ENCODE measurements at regions not wholly inside any gene's neighbourhood (a gene's known extent, or its start where the extent isn't known, plus 50 kb on each side); places are given as distances from the start of the nearest gene placed in this dataset.

- DNase-seq = no peak
- H3K36me3 ChIP-seq = no peaks in the 10 kb centered on the region
- TF ChIP-seq CTCF (IDR thresholded peaks at IDR 0.05; ENCODE audit: borderline replicate concordance) = no peak
- intact Hi-C loops (cut with micrococcal nuclease) = no loop called here
- H3K27me3 ChIP-seq (ENCODE audit: low read depth) = no peaks in the 10 kb centered on the region
- H3K9me3 ChIP-seq (replicated peaks) = no peaks in the 10 kb centered on the region
- no peaks in the 10 kb centered on the region for H3K4me1 ChIP-seq
- no peak overlapping the region for H3K27ac ChIP-seq (replicated peaks)
- no peak overlapping the region for H3K4me3 ChIP-seq
Measured at GRCh38 chr4:124386648-124387047, 325.9 kb downstream of the ANKRD50 start.

DNA sequence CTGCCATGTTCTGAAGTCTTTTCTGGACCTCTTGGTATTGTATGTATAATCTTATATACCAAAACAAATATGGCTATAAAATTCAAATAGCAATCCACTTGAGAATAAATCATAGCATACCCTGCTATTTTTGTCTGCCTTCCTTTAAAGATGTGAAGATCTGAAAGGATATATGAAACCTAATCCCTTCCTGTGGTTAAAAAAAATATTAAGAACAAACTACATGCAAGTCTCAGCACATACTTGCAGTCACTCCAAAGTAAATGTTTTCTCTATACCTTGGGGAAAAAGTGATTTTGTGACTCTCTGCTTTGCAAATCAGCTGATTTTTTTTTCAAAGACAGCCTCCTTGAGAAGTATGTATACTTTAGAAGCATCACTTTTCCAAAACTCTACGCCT is 322.9 kb downstream of the ANKRD50 start:
- H3K4me3 ChIP-seq = no peak overlapping the region
- intact Hi-C loops (cut with micrococcal nuclease) = no loop called here
- no peaks in the 10 kb centered on the region for H3K4me1 ChIP-seq
- H3K36me3 ChIP-seq = no peaks in the 10 kb centered on the region
- H3K9me3 ChIP-seq (replicated peaks) = peaks cover 5% of the 10 kb centered on the region
- no peaks in the 10 kb centered on the region for H3K27me3 ChIP-seq (ENCODE audit: low read depth)
- H3K27ac ChIP-seq (replicated peaks) = no peak overlapping the region
- no peak for TF ChIP-seq CTCF (IDR thresholded peaks at IDR 0.05; ENCODE audit: borderline replicate concordance)
- DNase-seq = no peak

- no peak for DNase-seq
- Histone ChIP-seq H3K36me3 (no peaks in the 10 kb centered on the region), H3K9me3 (replicated peaks) (peaks cover 5% of the 10 kb centered on the region), H3K27me3 (ENCODE audit: low read depth) (no peaks in the 10 kb centered on the region), H3K27ac (replicated peaks) (no peak overlapping the region), H3K4me3 (no peak overlapping the region), H3K4me1 (no peaks in the 10 kb centered on the region)
- no peak for TF ChIP-seq CTCF (IDR thresholded peaks at IDR 0.05; ENCODE audit: borderline replicate concordance)
- intact Hi-C loops (cut with micrococcal nuclease) = no loop called here
Measured at GRCh38 chr4:124390861-124391260, 321.7 kb downstream of the ANKRD50 start.

GRCh38 chr4:124396333-124396732 is 316.2 kb downstream of the ANKRD50 start:
- Histone ChIP-seq H3K27ac (replicated peaks) (no peak overlapping the region), H3K9me3 (replicated peaks) (peaks cover 5% of the 10 kb centered on the region), H3K36me3 (no peaks in the 10 kb centered on the region), H3K4me3 (no peak overlapping the region), H3K27me3 (ENCODE audit: low read depth) (no peaks in the 10 kb centered on the region), H3K4me1 (no peaks in the 10 kb centered on the region)
- no peak for DNase-seq
- no peak for TF ChIP-seq CTCF (IDR thresholded peaks at IDR 0.05; ENCODE audit: borderline replicate concordance)
- intact Hi-C loops (cut with micrococcal nuclease) = no loop called here

- Histone ChIP-seq H3K4me3 (no peak overlapping the region), H3K36me3 (no peaks in the 10 kb centered on the region), H3K27me3 (ENCODE audit: low read depth) (no peaks in the 10 kb centered on the region), H3K9me3 (replicated peaks) (no peaks in the 10 kb centered on the region), H3K27ac (replicated peaks) (no peak overlapping the region), H3K4me1 (no peaks in the 10 kb centered on the region)
- no peak for TF ChIP-seq CTCF (IDR thresholded peaks at IDR 0.05; ENCODE audit: borderline replicate concordance)
- intact Hi-C loops (cut with micrococcal nuclease) = no loop called here
- no peak for DNase-seq
Measured at GRCh38 chr4:124401606-124402005, 310.9 kb downstream of the ANKRD50 start.

DNA sequence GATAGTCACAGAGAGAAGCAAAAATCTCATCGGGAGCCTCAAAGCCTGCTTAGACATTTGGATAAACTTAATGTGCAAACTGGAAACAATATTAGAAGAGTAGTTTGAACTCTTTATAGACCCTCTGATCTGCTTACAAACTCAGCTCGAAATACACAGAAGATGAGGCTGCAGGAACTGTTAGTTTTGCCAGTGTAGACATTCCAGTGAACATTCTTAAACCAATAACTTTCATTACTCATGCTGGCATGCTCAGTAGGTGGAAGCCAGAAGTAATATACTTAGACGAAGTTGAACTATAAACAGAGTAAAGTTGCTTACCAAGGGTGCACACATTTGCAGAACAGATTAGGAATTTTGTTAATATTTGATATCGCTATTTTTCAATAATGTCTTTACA is 303.5 kb downstream of the ANKRD50 start:
- Histone ChIP-seq H3K27ac (replicated peaks) (no peak overlapping the region), H3K9me3 (replicated peaks) (no peaks in the 10 kb centered on the region), H3K4me1 (no peaks in the 10 kb centered on the region), H3K27me3 (ENCODE audit: low read depth) (no peaks in the 10 kb centered on the region), H3K36me3 (no peaks in the 10 kb centered on the region), H3K4me3 (no peak overlapping the region)
- intact Hi-C loops (cut with micrococcal nuclease) = no loop called here
- TF ChIP-seq CTCF (IDR thresholded peaks at IDR 0.05; ENCODE audit: borderline replicate concordance) = no peak
- no peak for DNase-seq

All from left ventricle myocardium inferior (tissue), 1 donor.